Prostate gland (tissue), 1 donor: ENCODE measurements at regions not wholly inside any gene's neighbourhood (a gene's known extent, or its start where the extent isn't known, plus 50 kb on each side); places are given as distances from the start of the nearest gene placed in this dataset.

Source experiments
- POLR2A ChIP-seq: fragments of 450-650 bp; IDR thresholded peaks from one replicate; pipeline ENCODE4 v1.6.1; 2016; ENCODE audit warnings: antibody characterized with exemption, mild to moderate bottlenecking
- POLR2AphosphoS5 ChIP-seq: sonication (generic); formaldehyde crosslinking; IDR thresholded peaks from one replicate; pipeline ENCODE4 v1.6.1; 2017; ENCODE audit warnings: antibody characterized with exemption

DNA sequence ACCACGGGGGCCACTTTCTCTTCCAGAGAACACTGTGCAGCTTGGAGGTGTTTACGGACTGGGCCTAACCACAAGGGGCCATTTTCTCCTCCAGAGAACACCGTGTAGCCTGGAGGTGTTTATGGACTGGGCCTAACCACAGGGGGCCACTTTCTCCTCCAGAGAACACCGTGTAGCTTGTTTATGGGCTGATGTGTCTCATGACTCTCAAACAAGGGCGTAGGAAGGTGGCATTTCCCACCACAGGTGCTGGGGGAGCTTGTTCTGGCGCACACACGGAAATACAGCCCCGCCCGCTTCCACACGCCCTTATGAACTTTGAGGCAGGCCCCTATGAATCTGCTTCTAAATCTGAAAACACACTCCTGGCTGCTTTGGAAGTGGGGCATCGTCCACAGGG, 174.6 kb upstream of the SFSWAP start:
- TF ChIP-seq POLR2AphosphoS5 (no peak), POLR2A (no peak)
